HepG2 (cell line): ENCODE measurements at regions not wholly inside any gene's neighbourhood (a gene's known extent, or its start where the extent isn't known, plus 50 kb on each side); places are given as distances from the start of the nearest gene placed in this dataset.

Experiments
- ATAC-seq: fragments of 200-7000 bp; cut with Tn5 transposase; 3 replicates; pipeline ENCODE4 v1.9.1; 2020; ENCODE audit warnings: mild to moderate bottlenecking, moderate library complexity
- BruUV-seq: library from RNA; stranded (reverse); fragments of 400-500 nt; replicated peaks from 2 replicates; lab custom pipeline; 2021; lab: Mats Ljungman, UMichigan
- CTCF ChIA-PET: fragments of 300-600 bp; formaldehyde crosslinking; extraction: SDS; loops from one replicate; lab custom pipeline; 2021; ENCODE audit warnings: low total read pairs, inconsistent platforms, low intra/inter-chr PET ratio; lab: Yijun Ruan, JAX
- POLR2A ChIA-PET: fragments of 350-600 bp; sonication (Branson Sonifier 250); formaldehyde crosslinking; loops from one replicate; lab custom pipeline; 2020; ENCODE audit warnings: antibody characterized with exemption, inconsistent platforms; lab: Yijun Ruan, JAX
- DNase-seq: peaks from one replicate; pipeline ENCODE4 v3.0.0-alpha.2; 2015; ENCODE audit warnings: low spot score
- FAIRE-seq: peaks from 3 replicates; lab custom pipeline; 2011; peaks lifted over from hg19 to GRCh38; lab: Jason Lieb, UNC
- H2AFZ ChIP-seq: one replicate; pipeline ENCODE4 v1.6.1; 2011; ENCODE audit warnings: low read length, inconsistent platforms
- H3K27ac ChIP-seq: fragments of 300-600 bp; 3 replicates; pipeline ENCODE4 v1.8.0; 2011; ENCODE audit warnings: mixed run types, mild to moderate bottlenecking, mixed read lengths, low read length, inconsistent platforms; ENCODE audit not compliant: insufficient read depth; ENCODE audit errors: extremely low read length
- H3K27me3 ChIP-seq, 2 experiments: fragments of 200-600 bp in 1 of 2; 2 replicates in 1 of 2; 3 replicates in 1 of 2; pipeline versions ENCODE4 v1.6.0 to v1.8.0; 2011; ENCODE audit warnings: low read length in 2 of 2, mild to moderate bottlenecking in 2 of 2, moderate library complexity in 2 of 2, inconsistent platforms in 1 of 2; ENCODE audit not compliant: insufficient read depth in 2 of 2, control insufficient read depth in 1 of 2
- H3K36me3 ChIP-seq, 2 experiments: fragments of 200-600 bp in 1 of 2; replicated peaks in 1 of 2; 2 replicates in 1 of 2; 3 replicates in 1 of 2; pipeline versions ENCODE4 v1.5.1 to v1.8.0; 2011; ENCODE audit warnings: low read length in 2 of 2, inconsistent platforms in 1 of 2; ENCODE audit not compliant: insufficient read depth in 2 of 2, control insufficient read depth in 1 of 2
- H3K4me1 ChIP-seq: 2 replicates; pipeline ENCODE4 v1.5.1; 2012; ENCODE audit warnings: low read length, inconsistent platforms; ENCODE audit not compliant: insufficient read depth
- H3K4me2 ChIP-seq: 2 replicates; pipeline ENCODE4 v1.6.0; 2011; ENCODE audit warnings: low read depth, low read length, inconsistent platforms
- H3K4me3 ChIP-seq, 3 experiments: fragments of 200-600 bp in 1 of 3; sonication (generic), shearing (Covaris generic) in 1 of 3; replicated peaks in 1 of 3; 2 replicates each; pipeline ENCODE4 v1.5.1; 2011 to 2016; ENCODE audit warnings: low read length in 3 of 3, inconsistent platforms in 2 of 3, low read depth in 2 of 3, mild to moderate bottlenecking in 2 of 3, control low read depth in 1 of 3, mixed read lengths in 1 of 3; ENCODE audit not compliant: insufficient read depth in 1 of 3
- H3K79me2 ChIP-seq: one replicate; pipeline ENCODE4 v1.6.1; 2011; ENCODE audit warnings: low read length, inconsistent platforms; ENCODE audit not compliant: insufficient read depth
- H3K9ac ChIP-seq: 2 replicates; pipeline ENCODE4 v1.6.0; 2011; ENCODE audit warnings: mild to moderate bottlenecking, low read depth, low read length, inconsistent platforms; ENCODE audit not compliant: insufficient read depth
- H3K9me3 ChIP-seq: 2 replicates; pipeline ENCODE4 v1.5.1; 2012; ENCODE audit warnings: mild to moderate bottlenecking, low read length
- H4K20me1 ChIP-seq: 2 replicates; pipeline ENCODE4 v1.6.0; 2011; ENCODE audit warnings: inconsistent platforms, mild to moderate bottlenecking, low read length, moderate library complexity; ENCODE audit not compliant: insufficient read depth
- BRF2 ChIP-seq: sonication (generic); formaldehyde crosslinking; IDR thresholded peaks from 2 replicates; pipeline ENCODE4 v1.8.1; 2022; ENCODE audit warnings: mild to moderate bottlenecking, missing genetic modification reagents
- CBX2 ChIP-seq, 2 experiments: fragments of 200-600 bp in 1 of 2; sonication (generic); formaldehyde crosslinking in 1 of 2; IDR thresholded peaks; 2 replicates each; pipeline versions ENCODE4 v1.7.0 to v1.8.1; 2018 to 2022; ENCODE audit warnings: low read depth in 2 of 2, low read length in 1 of 2, mild to moderate bottlenecking in 1 of 2, missing genetic modification reagents in 1 of 2
- CEBPZ ChIP-seq: IDR thresholded peaks from 2 replicates; pipeline ENCODE4 v1.6.1; 2012; ENCODE audit warnings: low read length, improper control_type of control experiment
- FIP1L1 ChIP-seq: fragments of 200-400 bp; formaldehyde crosslinking; IDR thresholded peaks from 2 replicates; pipeline ENCODE4 v1.6.1; 2018; ENCODE audit warnings: low read depth, mild to moderate bottlenecking, low read length, moderate library complexity, borderline replicate concordance; ENCODE audit not compliant: insufficient read depth
- FOXA3 ChIP-seq: IDR thresholded peaks from 2 replicates; pipeline ENCODE4 v1.6.1; 2016; ENCODE audit warnings: missing genetic modification reagents, missing compliant biosample characterization
- FOXJ3 ChIP-seq: sonication (generic); formaldehyde crosslinking; IDR thresholded peaks from 2 replicates; pipeline ENCODE4 v1.4.0; 2020; ENCODE audit warnings: missing genetic modification reagents, mild to moderate bottlenecking, borderline replicate concordance
- ZBED4 ChIP-seq: sonication (generic); formaldehyde crosslinking; IDR thresholded peaks from 2 replicates; pipeline ENCODE4 v1.4.0; 2020; ENCODE audit warnings: missing genetic modification reagents, borderline replicate concordance
- ZFP36 ChIP-seq: fragments of 150-350 bp; IDR thresholded peaks from 2 replicates; pipeline ENCODE4 v1.6.1; 2018; ENCODE audit warnings: borderline replicate concordance, low read length, low read depth; ENCODE audit not compliant: partially characterized antibody
- ZNF574 ChIP-seq: sonication (generic); formaldehyde crosslinking; IDR thresholded peaks from 2 replicates; pipeline ENCODE4 v1.4.0; 2020; ENCODE audit warnings: missing genetic modification reagents
- ZNF782 ChIP-seq: sonication (generic); formaldehyde crosslinking; IDR thresholded peaks from 2 replicates; pipeline ENCODE4 v1.4.0; 2020; ENCODE audit warnings: missing genetic modification reagents, mild to moderate bottlenecking, borderline replicate concordance
- ZSCAN20 ChIP-seq: sonication (generic); formaldehyde crosslinking; IDR thresholded peaks from 2 replicates; pipeline ENCODE4 v1.4.0; 2020; ENCODE audit warnings: missing genetic modification reagents, mild to moderate bottlenecking, borderline replicate concordance
- WGBS: methylation state at CpG from one replicate; pipeline ENCODE4 v1.1.6; 2017; ENCODE audit warnings: low lambda C conversion rate; 5-methylcytosine and 5-hydroxymethylcytosine counted together
- in situ Hi-C: cut with HindIII; loops from 2 replicates; pipeline ENCODE4 v1.10.0; 2017; ENCODE audit warnings: low pct_unique_long_range_greater_than_20kb; ENCODE audit not compliant: extremely low pct_ligation_motif_present
- intact Hi-C: fragments of 100-400 bp; cut with micrococcal nuclease; formaldehyde crosslinking; loops from one replicate; pipeline ENCODE4 v1.10.0; 2022; ENCODE audit not compliant: unreplicated experiment

DNA sequence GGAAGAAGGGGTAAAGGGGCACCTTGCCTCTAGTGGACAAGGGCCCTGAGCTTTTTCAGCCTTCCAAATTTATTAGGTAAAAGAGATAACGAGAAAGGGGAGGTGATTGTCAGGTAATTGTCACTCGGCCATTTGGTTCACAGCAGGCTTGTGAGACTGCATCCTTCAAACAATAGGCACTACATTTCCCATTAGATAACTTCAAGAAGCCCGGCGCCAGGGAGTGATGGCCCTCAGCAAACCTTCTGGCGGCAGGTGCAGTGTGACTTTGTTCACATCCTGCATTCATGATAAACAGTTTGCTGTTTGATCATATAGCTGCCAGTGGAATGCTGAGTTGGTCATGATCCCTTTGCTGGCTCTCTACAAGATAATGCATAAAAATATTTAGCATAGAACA is 185.1 kb downstream of the CWF19L2 start (continued):
- TF ChIP-seq CBX2 (IDR thresholded peaks at IDR 0.05; ENCODE audit: low read depth, low read length): no peak
- TF ChIP-seq CBX2 (CRISPR knock-in tag; IDR thresholded peaks at IDR 0.05; ENCODE audit: low read depth): no peak
- TF ChIP-seq, all 625 proteins: peak for 0

DNA sequence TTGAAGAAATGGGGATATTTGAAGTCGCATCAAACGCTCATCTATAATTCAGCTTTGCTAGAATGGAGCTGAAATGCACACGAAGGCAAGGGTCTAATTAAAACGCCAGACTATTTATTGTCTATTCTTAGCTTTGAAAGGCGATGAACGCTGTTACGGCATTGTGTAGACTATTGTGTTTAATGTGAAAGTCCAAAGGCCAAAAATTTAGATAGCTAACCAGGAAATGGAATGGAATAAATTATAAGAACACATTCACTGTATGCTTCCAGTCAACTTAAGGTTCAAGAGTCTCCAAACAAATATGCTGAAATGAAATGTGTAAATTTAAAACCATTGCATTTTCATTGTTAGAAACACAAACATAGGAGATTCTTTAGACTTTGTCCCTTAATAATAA is 186.2 kb downstream of the CWF19L2 start:
- WGBS: 96% methylated on average over 7 of the region's 7 CpGs
- FAIRE-seq: no peak
- CTCF ChIA-PET: no interaction called here
- TF ChIP-seq ZNF782 (CRISPR knock-in tag) (no peak), CEBPZ (no peak), ZSCAN20 (CRISPR knock-in tag) (no peak), ZNF574 (CRISPR knock-in tag) (no peak), FOXJ3 (no peak), ZBED4 (CRISPR knock-in tag) (no peak), BRF2 (no peak), ZFP36 (no peak), FOXA3 (CRISPR knock-in tag) (no peak), FIP1L1 (no peak)

More for the DNA sequence above, 186.2 kb downstream of the CWF19L2 start:
- H3K9ac ChIP-seq: no peak overlapping the region
- H3K4me3 ChIP-seq: no peak overlapping the region
- no peaks in the 10 kb centered on the region for H3K79me2 ChIP-seq
- H3K36me3 ChIP-seq: no peaks in the 10 kb centered on the region
- H3K27ac ChIP-seq: no peak overlapping the region
- no peak for ATAC-seq
- BruUV-seq: no TSS peak
- no peaks in the 10 kb centered on the region for H3K9me3 ChIP-seq
- POLR2A ChIA-PET: no interaction called here
- no peaks in the 10 kb centered on the region for H3K27me3 ChIP-seq
- H3K4me2 ChIP-seq: no peak overlapping the region
- intact Hi-C loops: no loop called here
- H2AFZ ChIP-seq: no peak overlapping the region
- H4K20me1 ChIP-seq: no peaks in the 10 kb centered on the region
- no peak for DNase-seq
- H3K4me1 ChIP-seq: no peaks in the 10 kb centered on the region
- in situ Hi-C loops: no loop called here
